ENCODE measurements at regions not wholly inside any gene's neighbourhood (a gene's known extent, or its start where the extent isn't known, plus 50 kb on each side); places are given as distances from the start of the nearest gene placed in this dataset.
A peak's percentile ranks its signal among the peaks of the same experiment; 100 is the strongest.

DNA sequence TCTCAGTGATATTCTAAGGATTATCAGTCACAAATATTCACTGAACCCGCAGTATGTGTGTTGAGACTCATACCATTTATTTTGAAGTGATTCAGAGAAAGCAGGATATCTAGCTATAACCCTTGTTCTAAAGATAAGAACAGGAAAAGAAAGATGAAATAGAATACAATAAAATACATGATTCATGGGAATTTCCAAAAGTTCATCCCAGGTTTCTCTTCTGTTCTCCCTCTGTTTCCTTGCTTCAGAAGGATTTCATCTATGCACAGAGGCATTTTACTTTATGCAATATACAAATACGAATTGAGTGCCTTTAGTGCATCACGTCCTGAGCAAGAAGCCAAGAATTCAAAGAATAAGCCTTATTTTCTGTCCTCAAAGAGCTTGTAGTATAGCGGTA is 274.4 kb upstream of the GPC6 start:
- DNase-seq (no peak), ATAC-seq (no peak)
- no peaks in the 10 kb centered on the region for H3K27me3 ChIP-seq
- no peaks in the 10 kb centered on the region for H3K4me1 ChIP-seq
- H3K9me3 ChIP-seq: peaks cover 0 to 6% of the 10 kb centered on the region in 2 donors
- TF ChIP-seq, protein P1, sequence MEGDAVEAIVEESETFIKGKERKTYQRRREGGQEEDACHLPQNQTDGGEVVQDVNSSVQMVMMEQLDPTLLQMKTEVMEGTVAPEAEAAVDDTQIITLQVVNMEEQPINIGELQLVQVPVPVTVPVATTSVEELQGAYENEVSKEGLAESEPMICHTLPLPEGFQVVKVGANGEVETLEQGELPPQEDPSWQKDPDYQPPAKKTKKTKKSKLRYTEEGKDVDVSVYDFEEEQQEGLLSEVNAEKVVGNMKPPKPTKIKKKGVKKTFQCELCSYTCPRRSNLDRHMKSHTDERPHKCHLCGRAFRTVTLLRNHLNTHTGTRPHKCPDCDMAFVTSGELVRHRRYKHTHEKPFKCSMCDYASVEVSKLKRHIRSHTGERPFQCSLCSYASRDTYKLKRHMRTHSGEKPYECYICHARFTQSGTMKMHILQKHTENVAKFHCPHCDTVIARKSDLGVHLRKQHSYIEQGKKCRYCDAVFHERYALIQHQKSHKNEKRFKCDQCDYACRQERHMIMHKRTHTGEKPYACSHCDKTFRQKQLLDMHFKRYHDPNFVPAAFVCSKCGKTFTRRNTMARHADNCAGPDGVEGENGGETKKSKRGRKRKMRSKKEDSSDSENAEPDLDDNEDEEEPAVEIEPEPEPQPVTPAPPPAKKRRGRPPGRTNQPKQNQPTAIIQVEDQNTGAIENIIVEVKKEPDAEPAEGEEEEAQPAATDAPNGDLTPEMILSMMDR (IDR thresholded peaks at IDR 0.05): no peak
- H3K36me3 ChIP-seq: no peaks in the 10 kb centered on the region
- no peak overlapping the region for H3K4me3 ChIP-seq
- intact Hi-C loops (cut with DNase I): no loop called here
- no peak overlapping the region for H3K27ac ChIP-seq

DNA sequence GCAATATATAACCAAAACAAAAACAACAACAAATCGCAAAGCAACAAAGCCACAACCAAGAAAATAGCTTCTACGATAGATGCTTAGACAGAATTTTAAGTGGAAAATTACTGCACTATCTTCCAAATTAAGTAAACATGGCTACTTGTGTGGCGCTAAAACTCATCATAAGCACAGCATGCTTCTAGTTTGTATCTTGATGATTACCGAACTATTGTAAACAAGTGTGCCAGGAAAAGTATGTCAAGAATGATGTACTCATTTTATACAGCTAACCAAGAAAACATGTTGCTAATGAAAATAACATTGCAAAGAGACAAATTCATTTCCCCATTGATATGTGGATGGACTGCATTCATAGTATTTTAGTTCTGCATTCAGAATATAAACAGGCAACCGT is 271.9 kb upstream of the GPC6 start:
- Histone ChIP-seq H3K4me1 (no peaks in the 10 kb centered on the region), H3K9me3 (peaks cover 0 to 7% of the 10 kb centered on the region in 2 donors), H3K27me3 (no peaks in the 10 kb centered on the region), H3K27ac (no peak overlapping the region), H3K36me3 (no peaks in the 10 kb centered on the region), H3K4me3 (no peak overlapping the region)
- TF ChIP-seq, protein P1 (IDR thresholded peaks at IDR 0.05): no peak
- no peak for DNase-seq
- no peak for ATAC-seq
- intact Hi-C loops (cut with DNase I): no loop called here

DNA sequence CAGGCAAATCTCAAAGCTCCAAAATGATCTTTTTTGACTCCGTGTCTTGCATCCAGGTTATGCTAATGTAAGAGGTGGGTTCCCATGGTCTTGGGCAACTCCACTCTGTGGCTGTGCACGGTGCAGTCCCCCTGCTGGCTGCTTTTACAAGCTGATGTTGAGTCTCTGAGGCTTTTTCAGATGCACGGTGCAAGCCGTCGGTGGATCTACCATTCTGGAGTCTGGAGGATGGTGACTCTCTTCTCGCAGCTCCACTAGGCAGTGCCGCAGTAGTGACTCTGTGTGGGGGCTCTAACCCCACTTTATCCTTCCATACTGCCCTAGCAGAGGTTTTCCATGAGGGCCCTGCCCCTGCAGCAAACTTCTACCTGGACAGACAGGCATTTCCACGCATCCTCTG is 266.8 kb upstream of the GPC6 start:
- TF ChIP-seq, protein P1 (IDR thresholded peaks at IDR 0.05): no peak
- H3K27ac ChIP-seq: no peak overlapping the region
- H3K27me3 ChIP-seq: no peaks in the 10 kb centered on the region
- H3K4me1 ChIP-seq: no peaks in the 10 kb centered on the region
- intact Hi-C loops (cut with DNase I): no loop called here
- H3K9me3 ChIP-seq: peaks cover 0 to 33% of the 10 kb centered on the region in 2 donors
- DNase-seq (peak in 1 of 4 donors; percentile 33), ATAC-seq (no peak)
- H3K36me3 ChIP-seq: no peaks in the 10 kb centered on the region
- no peak overlapping the region for H3K4me3 ChIP-seq

DNA sequence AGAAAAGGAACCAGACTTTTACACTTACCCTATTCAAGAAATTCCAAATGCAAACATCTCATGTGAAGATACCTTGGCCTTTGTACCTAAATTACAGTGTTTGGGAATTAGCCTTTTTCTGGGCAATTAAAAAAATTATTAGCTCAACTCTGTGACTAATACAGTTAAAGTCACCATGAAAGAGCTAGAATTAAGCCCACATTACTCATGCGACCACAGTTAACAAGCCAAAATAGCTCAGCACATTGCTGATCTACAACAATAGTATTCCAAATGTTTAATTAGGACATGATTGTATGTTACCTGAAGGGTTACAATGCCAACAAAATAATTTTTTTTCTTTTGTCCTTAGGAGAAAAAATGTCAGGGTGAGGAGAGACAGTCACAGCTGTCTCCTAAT is 263.6 kb upstream of the GPC6 start:
- ATAC-seq (no peak), DNase-seq (no peak)
- Histone ChIP-seq H3K27me3 (no peaks in the 10 kb centered on the region), H3K4me1 (no peaks in the 10 kb centered on the region), H3K4me3 (no peak overlapping the region), H3K9me3 (peaks cover 0 to 38% of the 10 kb centered on the region in 2 donors), H3K27ac (no peak overlapping the region), H3K36me3 (no peaks in the 10 kb centered on the region)
- TF ChIP-seq, protein P1 (IDR thresholded peaks at IDR 0.05): no peak
- intact Hi-C loops (cut with DNase I): no loop called here

DNA sequence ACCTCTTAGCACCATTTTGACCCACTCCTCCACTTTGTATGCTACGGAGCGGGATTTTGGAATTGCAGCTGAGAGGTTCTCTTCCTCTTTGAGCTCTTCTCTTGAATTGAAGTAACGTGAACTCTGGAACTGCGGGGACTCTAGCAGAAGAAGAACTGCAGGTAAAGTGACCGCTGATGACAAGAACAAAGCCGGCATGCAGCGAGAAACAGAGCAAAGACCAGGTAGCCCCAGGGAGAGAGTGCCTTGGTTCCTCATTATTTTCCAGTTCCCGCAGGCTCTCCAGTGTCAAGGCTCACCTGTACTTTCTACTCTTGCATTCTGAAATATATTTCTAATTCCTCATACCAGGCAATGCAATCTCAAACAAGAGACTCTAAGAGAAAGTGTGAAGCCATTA is 260.3 kb upstream of the GPC6 start:
- no peak for ATAC-seq
- no peak for DNase-seq
- no peaks in the 10 kb centered on the region for H3K36me3 ChIP-seq

More for the DNA sequence above, 260.3 kb upstream of the GPC6 start:
- H3K4me1 ChIP-seq: no peaks in the 10 kb centered on the region
- intact Hi-C loops (cut with DNase I): no loop called here
- H3K9me3 ChIP-seq: peaks cover 0 to 27% of the 10 kb centered on the region in 2 donors
- H3K4me3 ChIP-seq: no peak overlapping the region
- H3K27ac ChIP-seq: no peak overlapping the region
- TF ChIP-seq, protein P1 (IDR thresholded peaks at IDR 0.05): no peak
- no peaks in the 10 kb centered on the region for H3K27me3 ChIP-seq

Measured in left lung (tissue), 4 donors.